Astrocyte (in vitro differentiated cells and primary cell): ENCODE measurements at regions not wholly inside any gene's neighbourhood (a gene's known extent, or its start where the extent isn't known, plus 50 kb on each side); places are given as distances from the start of the nearest gene placed in this dataset.

Source experiments
- EZH2 ChIP-seq: IDR thresholded peaks from 2 replicates; pipeline ENCODE4 v1.6.1; 2012; ENCODE audit warnings: mild to moderate bottlenecking, low read length, inconsistent platforms; ENCODE audit not compliant: insufficient read depth
- TF ChIP-seq, protein P1 (sequence below): IDR thresholded peaks from 2 replicates; pipeline ENCODE4 v1.5.1; 2011; ENCODE audit warnings: low read depth, mild to moderate bottlenecking, inconsistent platforms, low read length, moderate library complexity; ENCODE audit not compliant: insufficient read depth

DNA sequence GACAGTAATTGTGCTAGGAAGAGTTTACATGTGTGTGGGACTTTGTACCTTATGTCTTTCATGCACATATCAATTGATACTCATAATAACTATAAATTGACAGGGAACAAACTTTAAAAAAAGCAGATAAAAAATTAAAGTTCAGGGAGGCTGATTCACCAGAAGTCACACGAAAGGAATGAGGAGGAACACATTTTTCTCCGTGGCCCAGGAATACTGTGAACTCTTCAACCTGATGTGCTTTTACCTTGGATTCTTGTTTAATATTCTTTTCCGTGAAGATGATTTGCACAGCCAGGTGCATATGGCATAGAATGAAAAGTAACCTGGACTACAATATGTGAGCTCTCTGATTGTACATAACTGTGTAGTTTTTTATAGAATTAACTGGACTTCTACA, 326.3 kb downstream of the CDH7 start:
- TF ChIP-seq, protein P1, sequence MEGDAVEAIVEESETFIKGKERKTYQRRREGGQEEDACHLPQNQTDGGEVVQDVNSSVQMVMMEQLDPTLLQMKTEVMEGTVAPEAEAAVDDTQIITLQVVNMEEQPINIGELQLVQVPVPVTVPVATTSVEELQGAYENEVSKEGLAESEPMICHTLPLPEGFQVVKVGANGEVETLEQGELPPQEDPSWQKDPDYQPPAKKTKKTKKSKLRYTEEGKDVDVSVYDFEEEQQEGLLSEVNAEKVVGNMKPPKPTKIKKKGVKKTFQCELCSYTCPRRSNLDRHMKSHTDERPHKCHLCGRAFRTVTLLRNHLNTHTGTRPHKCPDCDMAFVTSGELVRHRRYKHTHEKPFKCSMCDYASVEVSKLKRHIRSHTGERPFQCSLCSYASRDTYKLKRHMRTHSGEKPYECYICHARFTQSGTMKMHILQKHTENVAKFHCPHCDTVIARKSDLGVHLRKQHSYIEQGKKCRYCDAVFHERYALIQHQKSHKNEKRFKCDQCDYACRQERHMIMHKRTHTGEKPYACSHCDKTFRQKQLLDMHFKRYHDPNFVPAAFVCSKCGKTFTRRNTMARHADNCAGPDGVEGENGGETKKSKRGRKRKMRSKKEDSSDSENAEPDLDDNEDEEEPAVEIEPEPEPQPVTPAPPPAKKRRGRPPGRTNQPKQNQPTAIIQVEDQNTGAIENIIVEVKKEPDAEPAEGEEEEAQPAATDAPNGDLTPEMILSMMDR = no peak
- no peak for TF ChIP-seq EZH2
